ENCODE measurements at regions not wholly inside any gene's neighbourhood (a gene's known extent, or its start where the extent isn't known, plus 50 kb on each side); places are given as distances from the start of the nearest gene placed in this dataset.
"Not testable (repeated sequence)": the region's sequence is repeated elsewhere in the genome, so short reads cannot be mapped to it uniquely, and the experiment has no call there.

DNA sequence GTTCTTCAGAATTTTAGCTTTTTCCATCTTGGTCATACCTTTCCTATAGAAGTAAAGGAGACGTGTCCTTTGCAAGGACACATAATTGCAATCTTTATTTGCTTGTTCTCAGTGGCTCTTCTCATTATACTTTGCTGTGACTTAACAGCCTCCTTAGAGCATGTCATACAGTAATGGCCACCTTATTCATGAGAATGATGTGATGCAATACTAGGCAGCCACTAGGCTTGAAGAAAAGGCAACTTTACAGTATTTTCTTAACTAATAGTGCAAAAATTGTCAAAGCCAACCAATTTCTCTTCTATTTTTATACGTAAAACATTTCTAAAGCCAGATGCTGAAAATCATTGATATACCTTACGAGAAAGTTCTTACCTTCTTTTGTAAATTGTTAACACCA is 1296.8 kb upstream of the EYS start:
- DNase-seq (ENCODE audit: insufficient read length, low spot score) (no peak), FAIRE-seq (no peak)
- TF ChIP-seq, protein P1, sequence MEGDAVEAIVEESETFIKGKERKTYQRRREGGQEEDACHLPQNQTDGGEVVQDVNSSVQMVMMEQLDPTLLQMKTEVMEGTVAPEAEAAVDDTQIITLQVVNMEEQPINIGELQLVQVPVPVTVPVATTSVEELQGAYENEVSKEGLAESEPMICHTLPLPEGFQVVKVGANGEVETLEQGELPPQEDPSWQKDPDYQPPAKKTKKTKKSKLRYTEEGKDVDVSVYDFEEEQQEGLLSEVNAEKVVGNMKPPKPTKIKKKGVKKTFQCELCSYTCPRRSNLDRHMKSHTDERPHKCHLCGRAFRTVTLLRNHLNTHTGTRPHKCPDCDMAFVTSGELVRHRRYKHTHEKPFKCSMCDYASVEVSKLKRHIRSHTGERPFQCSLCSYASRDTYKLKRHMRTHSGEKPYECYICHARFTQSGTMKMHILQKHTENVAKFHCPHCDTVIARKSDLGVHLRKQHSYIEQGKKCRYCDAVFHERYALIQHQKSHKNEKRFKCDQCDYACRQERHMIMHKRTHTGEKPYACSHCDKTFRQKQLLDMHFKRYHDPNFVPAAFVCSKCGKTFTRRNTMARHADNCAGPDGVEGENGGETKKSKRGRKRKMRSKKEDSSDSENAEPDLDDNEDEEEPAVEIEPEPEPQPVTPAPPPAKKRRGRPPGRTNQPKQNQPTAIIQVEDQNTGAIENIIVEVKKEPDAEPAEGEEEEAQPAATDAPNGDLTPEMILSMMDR (IDR thresholded peaks at IDR 0.05; ENCODE audit: insufficient read depth, missing control alignments), result no peak

DNA sequence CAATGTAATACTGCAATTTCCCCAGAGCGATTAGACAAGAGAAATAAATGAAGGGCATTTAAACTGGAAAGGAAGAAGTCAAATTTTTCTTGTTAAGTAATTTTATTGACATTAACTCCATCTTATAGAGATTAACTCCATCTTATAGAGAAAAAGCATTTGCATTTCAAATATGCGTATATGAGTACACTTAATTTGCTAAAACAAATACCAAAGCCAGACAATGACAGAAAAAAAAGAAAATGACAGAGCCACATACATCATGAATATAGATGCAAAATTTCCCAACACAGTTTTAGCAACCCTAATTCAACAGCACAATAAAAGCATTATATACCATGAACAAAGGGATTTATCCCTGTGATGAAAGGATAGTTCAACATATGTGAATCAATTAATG is 1293.1 kb upstream of the EYS start:
- DNase-seq (ENCODE audit: insufficient read length, low spot score) (no peak), FAIRE-seq (peak; percentile 68)
- TF ChIP-seq, protein P1 (IDR thresholded peaks at IDR 0.05; ENCODE audit: insufficient read depth, missing control alignments), result no peak

DNA sequence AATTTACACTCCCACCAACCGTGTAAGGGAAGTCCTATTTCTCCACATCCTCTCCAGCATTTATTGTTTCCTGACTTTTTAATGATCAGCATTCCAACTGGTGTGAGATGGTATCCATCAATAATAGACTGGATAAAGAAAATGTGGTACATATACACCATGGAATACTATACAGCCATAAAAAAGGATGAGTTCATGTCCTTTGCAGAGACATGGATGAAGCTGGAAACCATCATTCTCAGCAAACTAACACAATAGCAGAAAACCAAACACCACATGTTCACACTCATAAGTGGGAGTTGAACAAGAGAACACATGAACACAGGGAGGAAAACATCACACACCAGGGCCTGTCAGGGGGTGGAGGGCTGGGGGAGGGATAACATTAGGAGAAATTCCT is 1290.6 kb upstream of the EYS start:
- DNase-seq (ENCODE audit: insufficient read length, low spot score); FAIRE-seq: not testable (repeated sequence)

DNA sequence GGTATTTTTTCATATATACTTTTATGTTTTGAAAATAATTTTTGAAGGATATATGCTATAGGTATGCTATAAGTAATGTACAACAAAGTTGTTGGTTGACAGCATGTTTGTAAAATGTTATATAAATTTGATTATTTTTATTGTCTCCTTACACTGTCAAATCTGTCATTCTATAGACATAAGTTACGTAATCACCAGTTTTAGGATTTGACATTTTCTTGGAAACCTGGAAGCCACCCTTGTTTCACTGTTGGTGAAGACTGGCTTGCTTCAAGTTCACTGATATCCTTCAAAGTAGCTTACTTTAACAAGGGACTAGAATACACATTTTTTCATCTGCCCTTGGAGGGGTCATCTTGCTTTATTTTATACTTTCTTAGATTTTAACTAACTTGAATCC is 1288.6 kb upstream of the EYS start:
- TF ChIP-seq, protein P1 (IDR thresholded peaks at IDR 0.05; ENCODE audit: insufficient read depth, missing control alignments), result no peak
- no peak for FAIRE-seq
- no peak for DNase-seq (ENCODE audit: insufficient read length, low spot score)

DNA sequence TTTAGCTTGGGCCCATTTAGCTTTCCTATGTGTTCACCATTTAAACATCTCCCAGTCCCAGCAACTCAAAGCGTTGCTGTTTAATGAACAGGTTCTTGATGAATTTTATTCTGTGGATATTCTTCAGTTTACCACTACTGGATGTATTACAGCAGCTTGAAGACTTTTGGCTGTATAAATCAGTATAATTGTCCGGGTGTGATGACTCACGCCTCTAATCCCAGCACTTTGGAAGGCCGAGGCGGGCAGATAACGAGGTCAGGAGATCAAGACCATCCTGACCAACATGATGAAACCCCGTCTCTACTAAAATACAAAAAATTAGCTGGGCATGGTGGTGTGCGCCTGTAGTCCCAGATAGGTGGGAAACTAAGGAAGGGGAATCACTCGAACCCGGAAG is 1286.7 kb upstream of the EYS start:
- FAIRE-seq; DNase-seq (ENCODE audit: insufficient read length, low spot score): not testable (repeated sequence)

DNA sequence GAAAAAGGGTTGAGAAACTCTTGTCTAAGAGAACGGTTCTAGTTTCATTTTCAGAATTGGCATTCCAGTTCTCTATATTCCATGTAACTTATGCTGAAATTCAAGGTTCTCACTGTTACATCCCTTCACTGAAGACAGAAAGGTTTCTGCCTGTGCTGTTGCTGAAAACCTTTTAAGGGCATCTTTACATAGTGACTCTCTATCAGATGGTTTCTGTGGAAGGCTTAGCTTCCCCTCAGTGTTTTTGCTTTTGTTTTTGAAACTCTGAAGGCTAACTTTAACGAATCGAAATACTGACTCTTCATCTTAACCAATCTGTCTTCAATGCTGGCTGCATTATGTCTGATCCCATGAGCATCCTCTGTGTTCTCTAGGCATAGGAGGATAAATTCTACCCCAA is 1286.2 kb upstream of the EYS start:
- no peak for FAIRE-seq
- TF ChIP-seq, protein P1 (IDR thresholded peaks at IDR 0.05; ENCODE audit: insufficient read depth, missing control alignments), result no peak
- no peak for DNase-seq (ENCODE audit: insufficient read length, low spot score)

DNA sequence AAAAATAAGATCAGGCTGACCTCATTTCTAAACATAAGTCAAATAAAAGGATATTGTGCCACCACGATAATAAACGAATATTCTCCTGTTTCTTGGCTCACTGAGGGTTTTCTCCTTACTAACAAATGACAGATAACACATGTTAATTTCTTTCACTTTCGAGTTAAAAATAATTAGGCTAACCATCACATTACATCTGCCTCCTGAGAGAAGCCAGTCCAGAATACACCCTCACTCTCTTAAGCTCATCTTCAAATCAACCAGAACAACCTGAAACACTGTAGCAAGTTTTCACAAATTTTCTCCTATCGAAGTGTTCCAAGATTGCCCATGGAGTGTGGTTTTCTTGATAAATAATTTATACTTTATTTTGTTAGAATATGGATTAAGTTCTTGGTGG is 1285.6 kb upstream of the EYS start:
- FAIRE-seq, result no peak
- no peak for DNase-seq (ENCODE audit: insufficient read length, low spot score)
- TF ChIP-seq, protein P1 (IDR thresholded peaks at IDR 0.05; ENCODE audit: insufficient read depth, missing control alignments), result no peak

DNA sequence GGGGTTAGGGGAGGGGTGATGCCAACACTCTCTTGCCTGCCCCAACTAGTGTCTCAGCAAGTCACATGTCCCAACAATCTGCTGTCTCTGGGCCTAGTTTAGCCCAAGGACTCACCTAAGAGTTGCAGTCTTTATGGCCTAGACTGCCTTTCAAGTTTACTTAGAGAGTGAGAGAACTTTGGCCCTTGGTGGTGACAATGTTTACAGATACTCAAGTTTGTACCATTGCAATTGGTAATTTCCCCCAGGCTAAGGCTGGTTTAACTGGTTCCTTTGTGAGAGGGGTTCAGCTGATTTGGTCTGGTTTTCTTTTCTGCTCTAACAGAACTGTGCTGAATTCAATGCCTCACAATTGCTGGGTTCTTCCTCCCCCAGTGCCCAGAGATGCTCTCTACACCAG is 1279.9 kb upstream of the EYS start:
- TF ChIP-seq, protein P1 (IDR thresholded peaks at IDR 0.05; ENCODE audit: insufficient read depth, missing control alignments), result no peak
- DNase-seq (ENCODE audit: insufficient read length, low spot score) (no peak), FAIRE-seq (no peak)
